Lower lobe of right lung (tissue), 2 donors: ENCODE measurements at regions not wholly inside any gene's neighbourhood (a gene's known extent, or its start where the extent isn't known, plus 50 kb on each side); places are given as distances from the start of the nearest gene placed in this dataset.

Experiments used
- ATAC-seq, 2 donors: fragments of 200-7000 bp; cut with Tn5 transposase; one replicate each; pipeline ENCODE4 v1.9.1; 2020 to 2022; ENCODE audit warnings: mild to moderate bottlenecking in 2 of 2, moderate library complexity in 2 of 2
- DNase-seq: peaks from one replicate; pipeline ENCODE4 v3.0.0-alpha.2; 2020
- H3K27ac ChIP-seq: fragments of 200-600 bp; one replicate; pipeline ENCODE4 v1.8.0; 2022
- H3K27me3 ChIP-seq: fragments of 200-600 bp; one replicate; pipeline ENCODE4 v1.8.0; 2022; ENCODE audit warnings: low read depth
- H3K36me3 ChIP-seq: fragments of 200-600 bp; one replicate; pipeline ENCODE4 v1.8.0; 2022; ENCODE audit warnings: mild to moderate bottlenecking
- H3K4me1 ChIP-seq: fragments of 200-600 bp; one replicate; pipeline ENCODE4 v1.8.0; 2022
- H3K4me3 ChIP-seq: fragments of 200-600 bp; one replicate; pipeline ENCODE4 v1.8.0; 2022; ENCODE audit warnings: mild to moderate bottlenecking
- H3K9me3 ChIP-seq: fragments of 200-600 bp; one replicate; pipeline ENCODE4 v1.8.0; 2022
- intact Hi-C: fragments of 100-400 bp; cut with DNase I; formaldehyde crosslinking; loops from one replicate; pipeline ENCODE4 v1.11.0; 2022
- TF ChIP-seq, protein P1 (sequence below): fragments of 200-600 bp; IDR thresholded peaks from one replicate; pipeline ENCODE4 v1.8.0; 2022; ENCODE audit warnings: antibody characterized with exemption, mild to moderate bottlenecking
- donor health status: DM: no; HTN: yes; CAD: no; lungs with severe emphysema.

DNA sequence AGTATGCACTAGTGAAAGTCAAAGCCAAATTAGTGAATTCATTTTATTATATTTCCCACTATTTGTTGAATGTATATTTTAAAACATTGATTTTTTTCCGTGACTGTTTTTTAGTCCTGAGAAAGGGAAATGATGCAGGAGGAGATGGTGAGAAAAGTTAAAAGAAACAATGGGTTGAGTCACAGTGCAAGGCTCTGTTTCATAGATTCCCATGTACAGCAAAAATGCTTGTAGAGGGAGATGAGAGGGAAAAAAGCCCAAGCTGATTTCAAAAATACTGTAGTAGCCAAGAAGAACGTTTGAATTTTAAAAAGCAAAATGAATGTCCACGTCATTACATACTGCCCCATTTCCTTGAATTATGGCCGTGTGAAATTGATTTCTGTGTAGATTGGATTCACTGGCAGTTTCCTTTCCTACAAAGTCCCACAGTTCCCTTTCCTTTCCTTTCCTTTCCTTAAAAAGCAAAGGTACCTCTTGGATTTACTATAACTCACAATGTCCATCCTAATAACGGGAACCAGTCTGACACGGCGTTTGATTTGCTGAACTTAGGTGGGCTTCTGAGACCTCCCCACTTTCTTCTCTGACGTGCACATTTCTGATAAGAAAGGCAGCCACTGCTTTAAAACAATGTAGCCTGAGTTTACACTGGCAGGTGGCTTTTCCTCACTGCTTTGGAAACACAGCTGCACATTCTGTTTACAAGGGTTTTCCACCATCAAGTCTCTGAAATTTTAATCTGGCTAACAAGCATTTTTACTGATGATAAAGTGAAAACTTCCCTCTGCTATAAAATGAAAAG lies 63.7 kb downstream of the SPCS3 start:
- intact Hi-C loops, result no loop called here
- Histone ChIP-seq H3K27ac (no peak overlapping the region), H3K4me1 (no peaks in the 10 kb centered on the region), H3K4me3 (no peak overlapping the region), H3K9me3 (no peaks in the 10 kb centered on the region), H3K36me3 (no peaks in the 10 kb centered on the region), H3K27me3 (no peaks in the 10 kb centered on the region)
- TF ChIP-seq, protein P1, sequence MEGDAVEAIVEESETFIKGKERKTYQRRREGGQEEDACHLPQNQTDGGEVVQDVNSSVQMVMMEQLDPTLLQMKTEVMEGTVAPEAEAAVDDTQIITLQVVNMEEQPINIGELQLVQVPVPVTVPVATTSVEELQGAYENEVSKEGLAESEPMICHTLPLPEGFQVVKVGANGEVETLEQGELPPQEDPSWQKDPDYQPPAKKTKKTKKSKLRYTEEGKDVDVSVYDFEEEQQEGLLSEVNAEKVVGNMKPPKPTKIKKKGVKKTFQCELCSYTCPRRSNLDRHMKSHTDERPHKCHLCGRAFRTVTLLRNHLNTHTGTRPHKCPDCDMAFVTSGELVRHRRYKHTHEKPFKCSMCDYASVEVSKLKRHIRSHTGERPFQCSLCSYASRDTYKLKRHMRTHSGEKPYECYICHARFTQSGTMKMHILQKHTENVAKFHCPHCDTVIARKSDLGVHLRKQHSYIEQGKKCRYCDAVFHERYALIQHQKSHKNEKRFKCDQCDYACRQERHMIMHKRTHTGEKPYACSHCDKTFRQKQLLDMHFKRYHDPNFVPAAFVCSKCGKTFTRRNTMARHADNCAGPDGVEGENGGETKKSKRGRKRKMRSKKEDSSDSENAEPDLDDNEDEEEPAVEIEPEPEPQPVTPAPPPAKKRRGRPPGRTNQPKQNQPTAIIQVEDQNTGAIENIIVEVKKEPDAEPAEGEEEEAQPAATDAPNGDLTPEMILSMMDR, result no peak
- ATAC-seq (no peak), DNase-seq (no peak)

DNA sequence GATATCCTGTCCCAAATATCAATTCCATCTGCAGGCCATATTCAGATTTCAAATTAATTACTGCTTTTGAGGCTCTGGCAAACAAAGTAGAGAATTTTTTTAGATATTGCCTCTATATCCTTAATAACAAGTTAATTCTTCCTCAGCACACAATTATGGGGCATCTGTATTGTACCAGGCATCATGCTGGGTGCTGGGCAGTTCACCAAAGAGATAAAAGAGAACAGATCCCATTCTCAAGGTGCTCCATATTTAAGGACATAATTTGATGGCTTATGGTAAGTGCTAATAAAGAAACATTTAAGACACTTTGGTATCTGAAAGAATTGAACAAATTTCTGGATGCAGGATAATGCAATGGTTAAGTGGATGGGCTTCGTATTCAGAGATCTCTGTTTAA lies 65.8 kb downstream of the SPCS3 start:
- intact Hi-C loops, result no loop called here
- no peak for ATAC-seq

DNA sequence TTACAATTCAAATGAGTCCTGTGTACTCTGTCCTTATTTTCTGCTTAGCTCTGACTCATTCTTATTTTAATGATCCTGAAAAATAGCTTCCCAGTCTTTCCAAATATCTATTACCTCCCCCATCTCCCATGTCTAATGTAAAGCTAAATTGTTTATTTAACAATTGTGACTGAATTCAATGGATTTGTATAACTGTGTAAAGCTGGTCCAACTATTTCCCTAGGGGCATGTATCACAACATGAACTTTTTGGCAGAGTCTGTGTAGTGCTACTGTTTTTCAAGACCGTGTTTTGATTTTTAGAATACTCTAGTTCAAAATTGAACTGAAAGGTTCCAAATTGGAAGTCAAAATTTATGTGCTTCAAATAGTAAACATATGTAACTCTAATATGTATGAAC lies 67.8 kb downstream of the SPCS3 start:
- H3K9me3 ChIP-seq, result no peaks in the 10 kb centered on the region
- intact Hi-C loops, result no loop called here
- H3K4me1 ChIP-seq, result no peaks in the 10 kb centered on the region
- H3K4me3 ChIP-seq, result no peak overlapping the region
- no peak overlapping the region for H3K27ac ChIP-seq
- DNase-seq (no peak), ATAC-seq (no peak)
- TF ChIP-seq, protein P1, result no peak
- H3K27me3 ChIP-seq, result no peaks in the 10 kb centered on the region
- no peaks in the 10 kb centered on the region for H3K36me3 ChIP-seq

More for the DNA sequence above, 65.8 kb downstream of the SPCS3 start:
- Histone ChIP-seq H3K4me3 (no peak overlapping the region), H3K36me3 (no peaks in the 10 kb centered on the region), H3K9me3 (no peaks in the 10 kb centered on the region), H3K27me3 (no peaks in the 10 kb centered on the region), H3K27ac (no peak overlapping the region), H3K4me1 (no peaks in the 10 kb centered on the region)
- TF ChIP-seq, protein P1, result no peak
- no peak for DNase-seq

DNA sequence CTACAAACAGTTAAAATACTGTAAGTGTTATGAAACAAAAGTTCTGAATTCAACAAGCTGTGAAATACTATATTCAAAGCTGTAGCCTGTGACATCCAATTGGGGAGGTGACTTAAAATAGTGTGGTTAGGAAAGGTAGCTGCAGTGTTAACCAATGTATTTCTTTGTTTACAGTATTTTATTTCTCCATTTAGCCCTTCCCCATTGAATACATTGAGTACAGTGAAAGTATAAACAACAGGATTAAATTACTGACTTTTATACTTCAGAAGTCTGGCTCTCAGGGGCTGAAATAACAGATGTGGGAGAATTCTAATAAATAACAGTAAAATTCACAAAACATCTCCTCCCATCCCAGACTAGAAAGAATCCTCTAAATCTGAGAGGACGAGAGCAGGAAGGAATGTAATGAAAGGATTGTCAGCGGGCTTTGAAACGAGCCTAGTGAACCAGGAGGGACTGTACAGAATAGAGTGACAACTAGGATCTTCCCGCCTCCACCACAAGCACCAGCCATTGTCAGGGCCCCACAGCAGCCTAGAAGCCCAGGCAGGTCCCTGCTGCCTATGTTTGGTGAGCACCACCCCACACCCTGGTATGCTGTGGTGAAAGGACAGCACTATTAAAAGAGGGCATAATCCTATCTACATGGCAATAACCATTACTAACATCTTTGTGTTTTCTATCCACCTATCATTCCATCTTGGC lies 73.7 kb downstream of the SPCS3 start:
- no peaks in the 10 kb centered on the region for H3K9me3 ChIP-seq

DNA sequence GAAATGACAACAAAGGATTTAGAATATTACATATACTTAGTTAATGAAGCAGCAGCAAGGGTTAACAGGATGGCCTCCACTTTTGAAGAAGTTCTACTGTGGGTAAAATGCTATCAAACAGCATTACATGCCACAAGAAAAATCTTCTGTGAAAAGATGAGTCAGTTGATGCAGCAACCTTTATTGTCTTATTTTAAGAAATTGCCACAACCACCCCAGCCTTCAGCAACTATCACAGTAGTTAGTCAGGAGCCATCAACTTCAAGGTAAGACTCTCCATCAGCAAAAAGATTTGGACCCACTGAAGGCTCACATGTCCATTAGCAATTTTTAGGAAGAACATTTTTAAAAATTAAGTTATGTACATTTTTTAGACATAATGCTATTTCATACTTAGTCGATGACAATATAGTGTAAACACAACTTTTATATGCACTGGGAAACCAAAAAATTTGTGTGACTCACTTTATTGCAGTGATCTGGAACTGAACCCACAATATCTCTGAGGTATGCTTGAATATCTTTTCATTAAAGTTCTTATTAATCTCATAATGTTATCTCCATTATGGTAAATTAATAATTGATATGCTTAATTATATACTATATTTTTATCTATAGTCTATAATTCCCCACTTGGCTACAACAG lies 81.2 kb downstream of the SPCS3 start:
- H3K27me3 ChIP-seq, result no peaks in the 10 kb centered on the region
- TF ChIP-seq, protein P1, result no peak
- H3K4me3 ChIP-seq, result no peak overlapping the region
- no peaks in the 10 kb centered on the region for H3K9me3 ChIP-seq
- no peak for DNase-seq
- ATAC-seq, result no peak
- H3K36me3 ChIP-seq, result no peaks in the 10 kb centered on the region
- no peak overlapping the region for H3K27ac ChIP-seq
- intact Hi-C loops, result no loop called here
- H3K4me1 ChIP-seq, result no peaks in the 10 kb centered on the region

More for the DNA sequence above, 73.7 kb downstream of the SPCS3 start:
- TF ChIP-seq, protein P1, result no peak
- H3K27me3 ChIP-seq, result no peaks in the 10 kb centered on the region
- no peak for ATAC-seq
- intact Hi-C loops, result no loop called here
- DNase-seq, result no peak
- H3K4me3 ChIP-seq, result no peak overlapping the region
- H3K36me3 ChIP-seq, result no peaks in the 10 kb centered on the region
- H3K4me1 ChIP-seq, result no peaks in the 10 kb centered on the region
- no peak overlapping the region for H3K27ac ChIP-seq
